Heart left ventricle (tissue), 13 donors: ENCODE measurements at regions not wholly inside any gene's neighbourhood (a gene's known extent, or its start where the extent isn't known, plus 50 kb on each side); places are given as distances from the start of the nearest gene placed in this dataset.

Source experiments
- CTCF ChIP-seq, 12 donors: fragments of 200-600 bp; sonication (generic) in 4 of 12; IDR thresholded peaks; one replicate each; pipeline versions ENCODE4 v1.5.0 to v1.8.0; 2018 to 2022; ENCODE audit warnings: antibody characterized with exemption in 12 of 12, mild to moderate bottlenecking in 5 of 12
- POLR2A ChIP-seq, 2 donors: fragments of 450-650 bp; IDR thresholded peaks; one replicate each; pipeline ENCODE4 v1.6.1; 2017; ENCODE audit warnings: antibody characterized with exemption in 2 of 2, mild to moderate bottlenecking in 2 of 2, moderate library complexity in 2 of 2
- donor health status: ischemic (EF 13 %, LVEDD 7.1; RV severe dilation, severe dysfunction).
- donor health status: DM: no; HTN: yes; CAD: no.
- donor health status: DM: no; HTN: no; CAD: no.
- donor health status: ischemic (EF 25% LVEDD 6.9; RV normal size, moderate dysfunction).
- donor health status: ischemic (EF 25% LVEDD 5.7; RV mildly dilated, moderate dysfunction).
- donor health status: ischemic (EF 35%, LVEDD 5.7; RV mildly dilated, moderate dysfunction).
- donor health status: nonischemic (EF 11% LVEDD 7.7; RV severe dilation, severe dysfunction).
- donor health status: DM: yes; HTN: yes; CAD: no.
- donor health status: PGD.
- donor health status: ischemic (EF 29% LVEDD 5.4; RV normal size, mild dysfunction).
- donor health status: nonischemic (EF 23%, LVEDD 6.1; RV moderate dilation, normal function).

GRCh38 chr17:71287071-71287823, 833.6 kb upstream of the SOX9 start:
- no peak for TF ChIP-seq CTCF (IDR thresholded peaks at IDR 0.05)
- TF ChIP-seq POLR2A (IDR thresholded peaks at IDR 0.05): no peak
